ENCODE measurements at regions not wholly inside any gene's neighbourhood (a gene's known extent, or its start where the extent isn't known, plus 50 kb on each side); places are given as distances from the start of the nearest gene placed in this dataset.
A peak's percentile ranks its signal among the peaks of the same experiment; 100 is the strongest.

- Mint-ChIP-seq H3K36me3 (ENCODE audit: low read depth) (no peaks in the 10 kb centered on the region), H3K4me3 (no peak overlapping the region), H3K27me3 (ENCODE audit: low read depth) (no peaks in the 10 kb centered on the region), H3K27ac (no peak overlapping the region), H3K4me1 (no peaks in the 10 kb centered on the region), H3K9me3 (peaks cover 13% of the 10 kb centered on the region)
- no peak for TF ChIP-seq CTCF (IDR thresholded peaks at IDR 0.05; ENCODE audit: unreplicated experiment in 3 of 3)
Measured at GRCh38 chr5:99398976-99399375, 470.2 kb upstream of the CHD1 start.

GRCh38 chr5:99386406-99387077, 457.7 kb upstream of the CHD1 start:
- no peaks in the 10 kb centered on the region for H3K27me3 Mint-ChIP-seq (ENCODE audit: low read depth)

GRCh38 chr5:99379187-99379586, 450.4 kb upstream of the CHD1 start:
- H3K4me3 Mint-ChIP-seq, result no peak overlapping the region
- TF ChIP-seq CTCF (IDR thresholded peaks at IDR 0.05; ENCODE audit: unreplicated experiment in 3 of 3), result no peak
- peaks cover 10% of the 10 kb centered on the region for H3K36me3 Mint-ChIP-seq (ENCODE audit: low read depth)
- no peaks in the 10 kb centered on the region for H3K4me1 Mint-ChIP-seq
- H3K9me3 Mint-ChIP-seq, result peaks cover 20% of the 10 kb centered on the region
- H3K27me3 Mint-ChIP-seq (ENCODE audit: low read depth), result no peaks in the 10 kb centered on the region
- no peak overlapping the region for H3K27ac Mint-ChIP-seq

More at GRCh38 chr5:99386406-99387077, 457.7 kb upstream of the CHD1 start:
- no peak overlapping the region for H3K27ac Mint-ChIP-seq
- TF ChIP-seq CTCF (IDR thresholded peaks at IDR 0.05; ENCODE audit: unreplicated experiment in 3 of 3), result no peak
- peaks cover 20% of the 10 kb centered on the region for H3K9me3 Mint-ChIP-seq
- no peak overlapping the region for H3K4me3 Mint-ChIP-seq
- peaks cover 10% of the 10 kb centered on the region for H3K36me3 Mint-ChIP-seq (ENCODE audit: low read depth)
- H3K4me1 Mint-ChIP-seq, result no peaks in the 10 kb centered on the region

GRCh38 chr5:99378443-99378842, 449.6 kb upstream of the CHD1 start:
- Mint-ChIP-seq H3K4me3 (no peak overlapping the region), H3K27me3 (ENCODE audit: low read depth) (no peaks in the 10 kb centered on the region), H3K4me1 (no peaks in the 10 kb centered on the region), H3K9me3 (peaks cover 15% of the 10 kb centered on the region), H3K27ac (no peak overlapping the region), H3K36me3 (ENCODE audit: low read depth) (peaks cover 6% of the 10 kb centered on the region)
- no peak for TF ChIP-seq CTCF (IDR thresholded peaks at IDR 0.05; ENCODE audit: unreplicated experiment in 3 of 3)

GRCh38 chr5:99369797-99370593, 441.2 kb upstream of the CHD1 start:
- Mint-ChIP-seq H3K4me1 (no peaks in the 10 kb centered on the region), H3K27me3 (ENCODE audit: low read depth) (no peaks in the 10 kb centered on the region), H3K36me3 (ENCODE audit: low read depth) (no peaks in the 10 kb centered on the region), H3K27ac (peak overlapping the region in 1 of 3 experiments; percentile 22), H3K9me3 (no peaks in the 10 kb centered on the region), H3K4me3 (no peak overlapping the region)
- no peak for TF ChIP-seq CTCF (IDR thresholded peaks at IDR 0.05; ENCODE audit: unreplicated experiment in 3 of 3)

Measured in nephron (organoid).